Testis (tissue), 2 donors: ENCODE measurements at regions not wholly inside any gene's neighbourhood (a gene's known extent, or its start where the extent isn't known, plus 50 kb on each side); places are given as distances from the start of the nearest gene placed in this dataset.

ENCODE experiments used
- DNase-seq: peaks from one replicate; pipeline ENCODE4 v3.0.0-alpha.2; 2019
- H3K27ac ChIP-seq, 2 donors: fragments of 200-600 bp; sonication (generic); one replicate each; pipeline ENCODE4 v1.5.1; 2019
- H3K27me3 ChIP-seq: fragments of 200-600 bp; sonication (generic); one replicate; pipeline ENCODE4 v1.5.1; 2019
- H3K36me3 ChIP-seq: fragments of 200-600 bp; sonication (generic); one replicate; pipeline ENCODE4 v1.5.1; 2017; ENCODE audit warnings: low read depth; ENCODE audit errors: missing control alignments
- H3K4me1 ChIP-seq: fragments of 200-600 bp; sonication (generic); one replicate; pipeline ENCODE4 v1.5.1; 2019
- H3K4me3 ChIP-seq, 2 donors: fragments of 200-600 bp; sonication (generic); one replicate each; pipeline ENCODE4 v1.5.1; 2017 to 2019
- H3K9me3 ChIP-seq: fragments of 200-600 bp; sonication (generic); one replicate; pipeline ENCODE4 v1.5.1; 2017
- CTCF ChIP-seq, 3 experiments: fragments of 450-650 bp in 2 of 3; fragments of 200-600 bp in 1 of 3; sonication (generic) in 1 of 3; IDR thresholded peaks; one replicate each; pipeline ENCODE4 v1.5.1; 2016 to 2019; ENCODE audit warnings: antibody characterized with exemption in 3 of 3, mild to moderate bottlenecking in 2 of 3, moderate library complexity in 1 of 3
- POLR2A ChIP-seq: fragments of 450-650 bp; IDR thresholded peaks from one replicate; pipeline ENCODE4 v1.6.1; 2017; ENCODE audit warnings: antibody characterized with exemption, mild to moderate bottlenecking, moderate library complexity
- WGBS, 2 donors: methylation state at CpG; one replicate each; pipeline ENCODE4 v1.1.5; 2018; 5-methylcytosine and 5-hydroxymethylcytosine counted together
- intact Hi-C: fragments of 100-400 bp; cut with DNase I; formaldehyde crosslinking; loops from one replicate; pipeline ENCODE4 v1.15.1; 2023; ENCODE audit warnings: low total_unique reads

DNA sequence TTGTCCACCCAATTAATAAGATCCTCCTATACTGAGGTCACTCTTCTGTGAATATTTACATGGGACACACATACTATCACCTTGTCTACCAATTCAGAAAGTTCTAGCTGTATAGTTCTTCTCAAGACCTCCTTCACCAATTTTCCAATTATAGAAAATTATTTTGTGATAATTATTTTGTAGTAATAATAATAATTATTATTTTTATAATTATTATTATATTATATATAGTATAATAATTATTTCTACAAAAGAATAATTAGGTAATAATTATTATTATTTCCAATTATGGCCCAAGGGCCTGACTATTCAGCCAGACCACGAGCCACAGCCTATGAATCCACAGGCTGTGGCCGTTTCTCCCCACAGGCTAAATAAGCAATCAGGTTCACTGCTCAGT, 164.1 kb upstream of the IGSF21 start:
- 81 to 84% methylated on average over 2 of the region's 2 CpGs for WGBS, 2 donors
- H3K4me3 ChIP-seq, result no peak overlapping the region
- H3K9me3 ChIP-seq, result no peaks in the 10 kb centered on the region
- H3K36me3 ChIP-seq, result no peaks in the 10 kb centered on the region
- no peak overlapping the region for H3K27ac ChIP-seq
- H3K27me3 ChIP-seq, result no peaks in the 10 kb centered on the region
- intact Hi-C loops, result no loop called here
- no peak for DNase-seq
- TF ChIP-seq CTCF (IDR thresholded peaks at IDR 0.05) (no peak), POLR2A (no peak)
- H3K4me1 ChIP-seq, result no peaks in the 10 kb centered on the region

GRCh38 chr1:17944646-17945045, 163.0 kb upstream of the IGSF21 start:
- no peaks in the 10 kb centered on the region for H3K27me3 ChIP-seq
- H3K36me3 ChIP-seq, result no peaks in the 10 kb centered on the region
- no peak overlapping the region for H3K4me3 ChIP-seq
- TF ChIP-seq CTCF (IDR thresholded peaks at IDR 0.05), result no peak
- no peak for TF ChIP-seq POLR2A
- intact Hi-C loops, result no loop called here
- no peak overlapping the region for H3K27ac ChIP-seq
- H3K4me1 ChIP-seq, result no peaks in the 10 kb centered on the region
- H3K9me3 ChIP-seq, result no peaks in the 10 kb centered on the region
- WGBS, 2 donors, result 81 to 82% methylated on average over 4 of the region's 4 CpGs
- no peak for DNase-seq

- intact Hi-C loops, result no loop called here
- WGBS, 2 donors, result 80 to 100% methylated on average over 1 of the region's 1 CpG
- Histone ChIP-seq H3K9me3 (no peaks in the 10 kb centered on the region), H3K27me3 (no peaks in the 10 kb centered on the region), H3K36me3 (no peaks in the 10 kb centered on the region), H3K4me1 (no peaks in the 10 kb centered on the region), H3K4me3 (no peak overlapping the region), H3K27ac (no peak overlapping the region)
- TF ChIP-seq POLR2A, result no peak
- no peak for TF ChIP-seq CTCF (IDR thresholded peaks at IDR 0.05)
- no peak for DNase-seq
Measured at GRCh38 chr1:17946434-17946833, 161.2 kb upstream of the IGSF21 start.

GRCh38 chr1:17948594-17948993, 159.0 kb upstream of the IGSF21 start:
- no peak for DNase-seq
- WGBS, 2 donors, result 75 to 89% methylated on average over 9 of the region's 9 CpGs
- Histone ChIP-seq H3K36me3 (no peaks in the 10 kb centered on the region), H3K4me1 (no peaks in the 10 kb centered on the region), H3K9me3 (no peaks in the 10 kb centered on the region), H3K4me3 (no peak overlapping the region), H3K27me3 (no peaks in the 10 kb centered on the region), H3K27ac (no peak overlapping the region)
- TF ChIP-seq POLR2A, result no peak
- no peak for TF ChIP-seq CTCF (IDR thresholded peaks at IDR 0.05)
- intact Hi-C loops, result no loop called here

GRCh38 chr1:17949511-17949910, 158.1 kb upstream of the IGSF21 start:
- Histone ChIP-seq H3K27ac (no peak overlapping the region), H3K9me3 (no peaks in the 10 kb centered on the region), H3K4me1 (no peaks in the 10 kb centered on the region), H3K36me3 (no peaks in the 10 kb centered on the region), H3K27me3 (no peaks in the 10 kb centered on the region), H3K4me3 (no peak overlapping the region)
- TF ChIP-seq POLR2A (no peak), CTCF (IDR thresholded peaks at IDR 0.05) (no peak)
- 77 to 79% methylated on average over 8 of the region's 8 CpGs for WGBS, 2 donors
- intact Hi-C loops, result no loop called here
- DNase-seq, result no peak
